Neural progenitor cell (in vitro differentiated cells): ENCODE measurements at regions not wholly inside any gene's neighbourhood (a gene's known extent, or its start where the extent isn't known, plus 50 kb on each side); places are given as distances from the start of the nearest gene placed in this dataset.

ENCODE experiments used
- DNase-seq: peaks from one replicate; pipeline ENCODE4 v3.0.0-alpha.2; 2016; ENCODE audit warnings: low spot score
- H2AFZ ChIP-seq: fragments of 200-600 bp; sonication (generic); replicated peaks from 2 replicates; pipeline ENCODE4 v1.6.1; 2016; ENCODE audit warnings: antibody characterized with exemption
- H3F3A ChIP-seq: fragments of 200-600 bp; sonication (generic); 2 replicates; pipeline ENCODE4 v1.6.1; 2016; ENCODE audit warnings: antibody characterized with exemption, low read depth
- H3K27ac ChIP-seq: fragments of 200-600 bp; sonication (generic); 2 replicates; pipeline ENCODE4 v1.5.1; 2016; ENCODE audit warnings: mild to moderate bottlenecking
- H3K27me3 ChIP-seq: fragments of 200-600 bp; sonication (generic); 2 replicates; pipeline ENCODE4 v1.6.1; 2016; ENCODE audit warnings: mild to moderate bottlenecking, moderate library complexity
- H3K36me3 ChIP-seq: fragments of 200-600 bp; sonication (generic); 2 replicates; pipeline ENCODE4 v1.5.1; 2016
- H3K4me1 ChIP-seq: fragments of 200-600 bp; sonication (generic); 2 replicates; pipeline ENCODE4 v1.6.1; 2016; ENCODE audit warnings: mixed run types
- H3K4me2 ChIP-seq: fragments of 200-600 bp; sonication (generic); 2 replicates; pipeline ENCODE4 v1.6.1; 2016
- H3K4me3 ChIP-seq: fragments of 200-600 bp; sonication (generic); 2 replicates; pipeline ENCODE4 v1.5.1; 2016
- H3K79me2 ChIP-seq: fragments of 200-600 bp; sonication (generic); 2 replicates; pipeline ENCODE4 v1.6.1; 2016; ENCODE audit warnings: low read depth
- H3K9ac ChIP-seq: fragments of 200-600 bp; sonication (generic); 2 replicates; pipeline ENCODE4 v1.6.1; 2016
- H3K9me3 ChIP-seq: fragments of 200-600 bp; sonication (generic); 2 replicates; pipeline ENCODE4 v1.5.1; 2016; ENCODE audit warnings: low read depth
- H4K20me1 ChIP-seq: fragments of 200-600 bp; sonication (generic); 2 replicates; pipeline ENCODE4 v1.6.1; 2016; ENCODE audit warnings: low read depth
- H3K27ac Mint-ChIP-seq: 3 replicates; pipeline ENCODE4 v1.8.0; 2021; ENCODE audit warnings: mixed read lengths
- H3K27me3 Mint-ChIP-seq: 2 replicates; pipeline ENCODE4 v1.8.0; 2022; ENCODE audit warnings: low read depth, mild to moderate bottlenecking, inconsistent platforms, moderate library complexity, mixed read lengths; ENCODE audit not compliant: insufficient read depth
- H3K36me3 Mint-ChIP-seq: 3 replicates; pipeline ENCODE4 v1.8.0; 2021; ENCODE audit warnings: mixed read lengths
- H3K4me1 Mint-ChIP-seq: 3 replicates; pipeline ENCODE4 v1.8.0; 2021; ENCODE audit warnings: mixed read lengths
- H3K4me3 Mint-ChIP-seq: 3 replicates; pipeline ENCODE4 v1.8.0; 2021; ENCODE audit warnings: mild to moderate bottlenecking, moderate library complexity, mixed read lengths
- H3K9me3 Mint-ChIP-seq: 3 replicates; pipeline ENCODE4 v1.8.0; 2020; ENCODE audit warnings: mixed read lengths
- CTCF ChIP-seq: fragments of 200-600 bp; sonication (generic); IDR thresholded peaks from 2 replicates; pipeline ENCODE4 v1.5.1; 2017; ENCODE audit warnings: antibody characterized with exemption, mild to moderate bottlenecking
- EZH2 ChIP-seq: fragments of 200-600 bp; sonication (generic); IDR thresholded peaks from 2 replicates; pipeline ENCODE4 v1.6.1; 2017; ENCODE audit warnings: antibody characterized with exemption, mild to moderate bottlenecking, moderate library complexity
- EZH2phosphoT487 ChIP-seq: fragments of 200-600 bp; sonication (generic); IDR thresholded peaks from 2 replicates; pipeline ENCODE4 v1.6.1; 2017; ENCODE audit warnings: antibody characterized with exemption

GRCh38 chr4:134132086-134132783 is 69.4 kb downstream of the PABPC4L start:
- DNase-seq: no peak
- Mint-ChIP-seq H3K27me3 (no peaks in the 10 kb centered on the region), H3K27ac (no peak overlapping the region), H3K36me3 (peaks cover 4% of the 10 kb centered on the region), H3K4me3 (no peak overlapping the region), H3K4me1 (no peaks in the 10 kb centered on the region), H3K9me3 (peaks cover 14% of the 10 kb centered on the region)
- H3F3A ChIP-seq: no peaks in the 10 kb centered on the region
- H3K9ac ChIP-seq: no peak overlapping the region
- no peaks in the 10 kb centered on the region for H3K4me1 ChIP-seq
- H3K27me3 ChIP-seq: no peaks in the 10 kb centered on the region
- H2AFZ ChIP-seq: no peak overlapping the region
- TF ChIP-seq EZH2 (no peak), EZH2phosphoT487 (no peak), CTCF (peak; percentile 21)
- no peaks in the 10 kb centered on the region for H4K20me1 ChIP-seq
- H3K4me2 ChIP-seq: no peak overlapping the region
- H3K79me2 ChIP-seq: no peaks in the 10 kb centered on the region
- no peaks in the 10 kb centered on the region for H3K36me3 ChIP-seq
- no peak overlapping the region for H3K4me3 ChIP-seq
- no peaks in the 10 kb centered on the region for H3K9me3 ChIP-seq
- no peak overlapping the region for H3K27ac ChIP-seq

- Histone ChIP-seq H3K9ac (no peak overlapping the region), H3K27ac (no peak overlapping the region), H3K79me2 (no peaks in the 10 kb centered on the region), H2AFZ (no peak overlapping the region), H3K4me2 (no peak overlapping the region), H3K9me3 (no peaks in the 10 kb centered on the region), H3K27me3 (no peaks in the 10 kb centered on the region), H3K36me3 (no peaks in the 10 kb centered on the region), H3K4me3 (no peak overlapping the region), H4K20me1 (no peaks in the 10 kb centered on the region), H3K4me1 (no peaks in the 10 kb centered on the region), H3F3A (no peaks in the 10 kb centered on the region)
- Mint-ChIP-seq H3K27me3 (no peaks in the 10 kb centered on the region), H3K27ac (peak overlapping the region; percentile 53), H3K4me1 (no peaks in the 10 kb centered on the region), H3K36me3 (peaks cover 5% of the 10 kb centered on the region), H3K4me3 (no peak overlapping the region), H3K9me3 (peaks cover 14% of the 10 kb centered on the region)
- TF ChIP-seq EZH2 (no peak), CTCF (no peak), EZH2phosphoT487 (no peak)
- peak; percentile 11 for DNase-seq
These were observed 74.6 kb downstream of the PABPC4L start for GRCh38 chr4:134126955-134127354.

- Histone ChIP-seq H2AFZ (no peak overlapping the region), H3K27ac (no peak overlapping the region), H3K27me3 (no peaks in the 10 kb centered on the region), H3K9ac (no peak overlapping the region), H3K79me2 (no peaks in the 10 kb centered on the region), H3K9me3 (no peaks in the 10 kb centered on the region), H3K4me3 (no peak overlapping the region), H3K4me2 (no peak overlapping the region), H3F3A (no peaks in the 10 kb centered on the region), H3K4me1 (no peaks in the 10 kb centered on the region), H3K36me3 (no peaks in the 10 kb centered on the region), H4K20me1 (no peaks in the 10 kb centered on the region)
- Mint-ChIP-seq H3K27ac (no peak overlapping the region), H3K27me3 (no peaks in the 10 kb centered on the region), H3K9me3 (peaks cover 14% of the 10 kb centered on the region), H3K4me3 (no peak overlapping the region), H3K4me1 (no peaks in the 10 kb centered on the region), H3K36me3 (peaks cover 5% of the 10 kb centered on the region)
- no peak for DNase-seq
- TF ChIP-seq CTCF (no peak), EZH2phosphoT487 (no peak), EZH2 (no peak)
These were observed 75.5 kb downstream of the PABPC4L start for GRCh38 chr4:134126000-134126560.
